ENCODE measurements at regions not wholly inside any gene's neighbourhood (a gene's known extent, or its start where the extent isn't known, plus 50 kb on each side); places are given as distances from the start of the nearest gene placed in this dataset.

DNA sequence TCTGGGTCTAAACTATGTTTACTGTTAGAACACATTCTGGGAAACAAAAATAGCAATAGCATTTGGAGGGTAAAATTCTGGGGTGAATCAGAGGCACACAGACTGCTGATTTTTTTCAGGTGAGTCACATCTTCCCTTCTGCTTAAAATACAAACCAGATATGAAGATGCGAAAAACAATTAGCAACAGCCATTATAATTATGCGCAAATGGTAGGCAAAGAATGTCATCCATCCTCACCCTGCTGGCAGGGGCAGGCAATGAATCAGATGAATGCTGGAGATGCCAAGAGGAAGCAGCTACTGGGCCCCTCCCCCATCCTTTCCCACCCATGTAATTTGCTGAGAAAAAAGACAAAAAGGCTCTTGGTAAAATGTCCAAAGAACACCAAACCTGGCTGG is 282.9 kb downstream of the KLF5 start:
- ATAC-seq: peak; percentile 88
- peak; percentile 11; the same call in 1 of the 2 replicates for TF ChIP-seq ISL1 (CRISPR knock-in tag; IDR thresholded peaks at IDR 0.05)
- TF ChIP-seq CSDC2 (CRISPR knock-in tag; IDR thresholded peaks at IDR 0.05): no peak

DNA sequence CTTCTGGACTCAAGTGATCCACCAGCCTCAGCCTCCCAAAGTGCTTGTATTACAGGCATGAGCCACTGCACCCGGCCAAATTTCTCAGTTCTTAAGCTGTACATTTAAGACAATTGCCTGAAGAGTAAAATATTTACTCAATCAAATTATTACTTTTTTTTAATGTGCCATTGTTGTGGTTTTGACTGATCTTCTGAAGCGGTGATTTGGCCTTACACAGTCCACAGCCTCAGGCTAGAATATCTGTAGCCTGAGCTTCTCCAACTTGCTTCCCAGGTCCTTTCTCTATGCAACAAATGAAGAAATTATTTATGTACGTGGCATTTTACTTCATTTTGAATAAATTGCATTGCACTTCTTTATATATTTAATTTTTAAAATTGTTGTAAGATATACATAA is 281.3 kb downstream of the KLF5 start:
- TF ChIP-seq RARB (CRISPR knock-in tag; IDR thresholded peaks at IDR 0.05): no peak
- TF ChIP-seq OSR1 (CRISPR knock-in tag; IDR thresholded peaks at IDR 0.05): no peak
- TF ChIP-seq, protein P1, sequence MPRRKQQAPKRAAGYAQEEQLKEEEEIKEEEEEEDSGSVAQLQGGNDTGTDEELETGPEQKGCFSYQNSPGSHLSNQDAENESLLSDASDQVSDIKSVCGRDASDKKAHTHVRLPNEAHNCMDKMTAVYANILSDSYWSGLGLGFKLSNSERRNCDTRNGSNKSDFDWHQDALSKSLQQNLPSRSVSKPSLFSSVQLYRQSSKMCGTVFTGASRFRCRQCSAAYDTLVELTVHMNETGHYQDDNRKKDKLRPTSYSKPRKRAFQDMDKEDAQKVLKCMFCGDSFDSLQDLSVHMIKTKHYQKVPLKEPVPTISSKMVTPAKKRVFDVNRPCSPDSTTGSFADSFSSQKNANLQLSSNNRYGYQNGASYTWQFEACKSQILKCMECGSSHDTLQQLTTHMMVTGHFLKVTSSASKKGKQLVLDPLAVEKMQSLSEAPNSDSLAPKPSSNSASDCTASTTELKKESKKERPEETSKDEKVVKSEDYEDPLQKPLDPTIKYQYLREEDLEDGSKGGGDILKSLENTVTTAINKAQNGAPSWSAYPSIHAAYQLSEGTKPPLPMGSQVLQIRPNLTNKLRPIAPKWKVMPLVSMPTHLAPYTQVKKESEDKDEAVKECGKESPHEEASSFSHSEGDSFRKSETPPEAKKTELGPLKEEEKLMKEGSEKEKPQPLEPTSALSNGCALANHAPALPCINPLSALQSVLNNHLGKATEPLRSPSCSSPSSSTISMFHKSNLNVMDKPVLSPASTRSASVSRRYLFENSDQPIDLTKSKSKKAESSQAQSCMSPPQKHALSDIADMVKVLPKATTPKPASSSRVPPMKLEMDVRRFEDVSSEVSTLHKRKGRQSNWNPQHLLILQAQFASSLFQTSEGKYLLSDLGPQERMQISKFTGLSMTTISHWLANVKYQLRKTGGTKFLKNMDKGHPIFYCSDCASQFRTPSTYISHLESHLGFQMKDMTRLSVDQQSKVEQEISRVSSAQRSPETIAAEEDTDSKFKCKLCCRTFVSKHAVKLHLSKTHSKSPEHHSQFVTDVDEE (CRISPR knock-in tag; IDR thresholded peaks at IDR 0.05): no peak
- TF ChIP-seq ZNF8 (CRISPR knock-in tag; IDR thresholded peaks at IDR 0.05): no peak
- TF ChIP-seq ZC3H10 (CRISPR knock-in tag; IDR thresholded peaks at IDR 0.05): no peak
- no peak for TF ChIP-seq ZFP30 (CRISPR knock-in tag; IDR thresholded peaks at IDR 0.05)
- TF ChIP-seq, protein P2, sequence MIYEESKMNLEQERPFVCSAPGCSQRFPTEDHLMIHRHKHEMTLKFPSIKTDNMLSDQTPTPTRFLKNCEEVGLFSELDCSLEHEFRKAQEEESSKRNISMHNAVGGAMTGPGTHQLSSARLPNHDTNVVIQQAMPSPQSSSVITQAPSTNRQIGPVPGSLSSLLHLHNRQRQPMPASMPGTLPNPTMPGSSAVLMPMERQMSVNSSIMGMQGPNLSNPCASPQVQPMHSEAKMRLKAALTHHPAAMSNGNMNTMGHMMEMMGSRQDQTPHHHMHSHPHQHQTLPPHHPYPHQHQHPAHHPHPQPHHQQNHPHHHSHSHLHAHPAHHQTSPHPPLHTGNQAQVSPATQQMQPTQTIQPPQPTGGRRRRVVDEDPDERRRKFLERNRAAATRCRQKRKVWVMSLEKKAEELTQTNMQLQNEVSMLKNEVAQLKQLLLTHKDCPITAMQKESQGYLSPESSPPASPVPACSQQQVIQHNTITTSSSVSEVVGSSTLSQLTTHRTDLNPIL (CRISPR knock-in tag; IDR thresholded peaks at IDR 0.05; ENCODE audit: low read depth): no peak
- no peak for TF ChIP-seq ZNF565 (CRISPR knock-in tag; conservative IDR thresholded peaks at IDR 0.05; ENCODE audit: low read depth)
- TF ChIP-seq PPARA (CRISPR knock-in tag; IDR thresholded peaks at IDR 0.05; ENCODE audit: borderline replicate concordance): no peak
- no peak for TF ChIP-seq TOX (CRISPR knock-in tag; IDR thresholded peaks at IDR 0.05; ENCODE audit: borderline replicate concordance)
- no peak for TF ChIP-seq CSDC2 (CRISPR knock-in tag; IDR thresholded peaks at IDR 0.05)
- TF ChIP-seq ZFP3 (CRISPR knock-in tag; IDR thresholded peaks at IDR 0.05): no peak
- TF ChIP-seq, protein P3, sequence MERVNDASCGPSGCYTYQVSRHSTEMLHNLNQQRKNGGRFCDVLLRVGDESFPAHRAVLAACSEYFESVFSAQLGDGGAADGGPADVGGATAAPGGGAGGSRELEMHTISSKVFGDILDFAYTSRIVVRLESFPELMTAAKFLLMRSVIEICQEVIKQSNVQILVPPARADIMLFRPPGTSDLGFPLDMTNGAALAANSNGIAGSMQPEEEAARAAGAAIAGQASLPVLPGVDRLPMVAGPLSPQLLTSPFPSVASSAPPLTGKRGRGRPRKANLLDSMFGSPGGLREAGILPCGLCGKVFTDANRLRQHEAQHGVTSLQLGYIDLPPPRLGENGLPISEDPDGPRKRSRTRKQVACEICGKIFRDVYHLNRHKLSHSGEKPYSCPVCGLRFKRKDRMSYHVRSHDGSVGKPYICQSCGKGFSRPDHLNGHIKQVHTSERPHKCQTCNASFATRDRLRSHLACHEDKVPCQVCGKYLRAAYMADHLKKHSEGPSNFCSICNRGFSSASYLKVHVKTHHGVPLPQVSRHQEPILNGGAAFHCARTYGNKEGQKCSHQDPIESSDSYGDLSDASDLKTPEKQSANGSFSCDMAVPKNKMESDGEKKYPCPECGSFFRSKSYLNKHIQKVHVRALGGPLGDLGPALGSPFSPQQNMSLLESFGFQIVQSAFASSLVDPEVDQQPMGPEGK (CRISPR knock-in tag; IDR thresholded peaks at IDR 0.05; ENCODE audit: borderline replicate concordance): no peak
- TF ChIP-seq TCF4 (CRISPR knock-in tag; IDR thresholded peaks at IDR 0.05; ENCODE audit: borderline replicate concordance): no peak
- no peak for TF ChIP-seq SNAI2 (CRISPR knock-in tag; IDR thresholded peaks at IDR 0.05)
- TF ChIP-seq ISL1 (CRISPR knock-in tag; IDR thresholded peaks at IDR 0.05): no peak
- TF ChIP-seq ARNTL (CRISPR knock-in tag; IDR thresholded peaks at IDR 0.05; ENCODE audit: borderline replicate concordance, low read depth): no peak
- no peak for TF ChIP-seq BACH2 (CRISPR knock-in tag; IDR thresholded peaks at IDR 0.05; ENCODE audit: borderline replicate concordance)
- TF ChIP-seq, protein P4, sequence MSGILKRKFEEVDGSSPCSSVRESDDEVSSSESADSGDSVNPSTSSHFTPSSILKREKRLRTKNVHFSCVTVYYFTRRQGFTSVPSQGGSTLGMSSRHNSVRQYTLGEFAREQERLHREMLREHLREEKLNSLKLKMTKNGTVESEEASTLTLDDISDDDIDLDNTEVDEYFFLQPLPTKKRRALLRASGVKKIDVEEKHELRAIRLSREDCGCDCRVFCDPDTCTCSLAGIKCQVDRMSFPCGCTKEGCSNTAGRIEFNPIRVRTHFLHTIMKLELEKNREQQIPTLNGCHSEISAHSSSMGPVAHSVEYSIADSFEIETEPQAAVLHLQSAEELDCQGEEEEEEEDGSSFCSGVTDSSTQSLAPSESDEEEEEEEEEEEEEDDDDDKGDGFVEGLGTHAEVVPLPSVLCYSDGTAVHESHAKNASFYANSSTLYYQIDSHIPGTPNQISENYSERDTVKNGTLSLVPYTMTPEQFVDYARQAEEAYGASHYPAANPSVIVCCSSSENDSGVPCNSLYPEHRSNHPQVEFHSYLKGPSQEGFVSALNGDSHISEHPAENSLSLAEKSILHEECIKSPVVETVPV (CRISPR knock-in tag; IDR thresholded peaks at IDR 0.05): no peak
- no peak for TF ChIP-seq ZNF70 (CRISPR knock-in tag; IDR thresholded peaks at IDR 0.05)
- ATAC-seq: no peak

DNA sequence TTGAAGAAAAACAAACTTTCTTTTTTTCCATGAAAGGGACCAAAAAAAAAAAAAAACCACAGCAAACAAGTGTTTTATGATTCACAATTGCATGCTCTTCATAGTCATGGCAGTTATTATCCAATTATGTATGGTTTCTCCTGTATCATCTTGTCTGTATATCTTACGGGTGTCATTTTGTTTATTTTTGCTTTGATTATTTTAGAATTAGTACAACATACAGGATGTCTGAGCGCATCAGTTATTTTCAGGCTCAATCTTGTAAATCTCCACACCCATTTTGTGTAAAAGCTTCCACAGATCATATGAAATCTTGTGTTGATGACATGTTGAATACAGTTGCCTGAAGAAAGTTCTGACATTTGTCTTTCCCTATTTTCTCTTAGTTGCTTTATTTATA is 280.3 kb downstream of the KLF5 start:
- TF ChIP-seq, protein P4 (CRISPR knock-in tag; IDR thresholded peaks at IDR 0.05): no peak
- TF ChIP-seq RARB (CRISPR knock-in tag; IDR thresholded peaks at IDR 0.05) (no peak), ESRRG (CRISPR knock-in tag; IDR thresholded peaks at IDR 0.05) (no peak), TOX (CRISPR knock-in tag; IDR thresholded peaks at IDR 0.05; ENCODE audit: borderline replicate concordance) (no peak), BACH2 (CRISPR knock-in tag; IDR thresholded peaks at IDR 0.05; ENCODE audit: borderline replicate concordance) (no peak), ZNF8 (CRISPR knock-in tag; IDR thresholded peaks at IDR 0.05) (no peak), ZNF70 (CRISPR knock-in tag; IDR thresholded peaks at IDR 0.05) (no peak), ZNF565 (CRISPR knock-in tag; conservative IDR thresholded peaks at IDR 0.05; ENCODE audit: low read depth) (no peak), OSR1 (CRISPR knock-in tag; IDR thresholded peaks at IDR 0.05) (no peak), CSDC2 (CRISPR knock-in tag; IDR thresholded peaks at IDR 0.05) (no peak), PPARA (CRISPR knock-in tag; IDR thresholded peaks at IDR 0.05; ENCODE audit: borderline replicate concordance) (no peak), ARNTL (CRISPR knock-in tag; IDR thresholded peaks at IDR 0.05; ENCODE audit: borderline replicate concordance, low read depth) (no peak), ZFP30 (CRISPR knock-in tag; IDR thresholded peaks at IDR 0.05) (no peak), ISL1 (CRISPR knock-in tag; IDR thresholded peaks at IDR 0.05) (no peak), TCF4 (CRISPR knock-in tag; IDR thresholded peaks at IDR 0.05; ENCODE audit: borderline replicate concordance) (no peak), GLIS3 (CRISPR knock-in tag; IDR thresholded peaks at IDR 0.05) (no peak), SNAI2 (CRISPR knock-in tag; IDR thresholded peaks at IDR 0.05) (no peak), ZC3H10 (CRISPR knock-in tag; IDR thresholded peaks at IDR 0.05) (no peak)
- TF ChIP-seq, protein P3 (CRISPR knock-in tag; IDR thresholded peaks at IDR 0.05; ENCODE audit: borderline replicate concordance): no peak
- TF ChIP-seq, protein P2 (CRISPR knock-in tag; IDR thresholded peaks at IDR 0.05; ENCODE audit: low read depth): no peak
- no peak for ATAC-seq
